KMS-11 (cell line): ENCODE measurements at regions not wholly inside any gene's neighbourhood (a gene's known extent, or its start where the extent isn't known, plus 50 kb on each side); places are given as distances from the start of the nearest gene placed in this dataset.

Experiments
- H2AFZ ChIP-seq: fragments of 200-600 bp; sonication (generic); 2 replicates; pipeline ENCODE4 v1.6.1; 2016; ENCODE audit warnings: antibody characterized with exemption, mixed run types, low read depth
- H3K27ac ChIP-seq: fragments of 200-600 bp; sonication (generic); 2 replicates; pipeline ENCODE4 v1.6.1; 2016; ENCODE audit warnings: mild to moderate bottlenecking, mixed run types
- H3K27me3 ChIP-seq: fragments of 200-600 bp; sonication (generic); 2 replicates; pipeline ENCODE4 v1.6.1; 2017; ENCODE audit warnings: mild to moderate bottlenecking, low read depth, mixed run types, moderate library complexity; ENCODE audit not compliant: insufficient read depth
- H3K36me3 ChIP-seq: fragments of 200-600 bp; sonication (generic); 2 replicates; pipeline ENCODE4 v1.6.1; 2017; ENCODE audit warnings: mild to moderate bottlenecking, mixed run types; ENCODE audit not compliant: insufficient read depth
- H3K4me1 ChIP-seq: fragments of 200-600 bp; sonication (generic); 2 replicates; pipeline ENCODE4 v1.6.1; 2016; ENCODE audit warnings: mild to moderate bottlenecking, low read depth, mixed run types; ENCODE audit not compliant: poor library complexity, severe bottlenecking
- H3K4me2 ChIP-seq: fragments of 200-600 bp; sonication (generic); 2 replicates; pipeline ENCODE4 v1.7.0; 2016; ENCODE audit warnings: mild to moderate bottlenecking, mixed run types
- H3K4me3 ChIP-seq: fragments of 200-600 bp; sonication (generic); IDR thresholded peaks from 2 replicates; pipeline ENCODE4 v1.6.1; 2017; ENCODE audit warnings: low read depth, low read length, mixed read lengths; ENCODE audit not compliant: insufficient read depth
- H3K79me2 ChIP-seq: fragments of 200-600 bp; sonication (generic); 2 replicates; pipeline ENCODE4 v1.6.1; 2016; ENCODE audit warnings: low read depth, mixed run types; ENCODE audit not compliant: insufficient read depth
- H3K9ac ChIP-seq: fragments of 200-600 bp; sonication (generic); 2 replicates; pipeline ENCODE4 v1.6.1; 2016; ENCODE audit warnings: mild to moderate bottlenecking, mixed run types
- H4K20me1 ChIP-seq: fragments of 200-600 bp; sonication (generic); 2 replicates; pipeline ENCODE4 v1.6.1; 2016; ENCODE audit warnings: mild to moderate bottlenecking, mixed run types; ENCODE audit not compliant: insufficient read depth
- TF ChIP-seq, protein P1 (sequence below): fragments of 200-600 bp; sonication (generic); conservative IDR thresholded peaks from 2 replicates; pipeline ENCODE4 v1.6.1; 2017; ENCODE audit warnings: low read depth, mild to moderate bottlenecking, antibody characterized with exemption, low read length, moderate library complexity, mixed read lengths

GRCh38 chr5:156103155-156103885, 223.6 kb upstream of the SGCD start:
- H2AFZ ChIP-seq, result no peak overlapping the region
- no peaks in the 10 kb centered on the region for H3K4me1 ChIP-seq
- H3K4me3 ChIP-seq, result no peak overlapping the region
- H3K9ac ChIP-seq, result no peak overlapping the region
- H3K4me2 ChIP-seq, result no peak overlapping the region
- no peaks in the 10 kb centered on the region for H3K79me2 ChIP-seq
- H3K36me3 ChIP-seq, result no peaks in the 10 kb centered on the region
- H3K27me3 ChIP-seq, result no peaks in the 10 kb centered on the region
- TF ChIP-seq, protein P1, sequence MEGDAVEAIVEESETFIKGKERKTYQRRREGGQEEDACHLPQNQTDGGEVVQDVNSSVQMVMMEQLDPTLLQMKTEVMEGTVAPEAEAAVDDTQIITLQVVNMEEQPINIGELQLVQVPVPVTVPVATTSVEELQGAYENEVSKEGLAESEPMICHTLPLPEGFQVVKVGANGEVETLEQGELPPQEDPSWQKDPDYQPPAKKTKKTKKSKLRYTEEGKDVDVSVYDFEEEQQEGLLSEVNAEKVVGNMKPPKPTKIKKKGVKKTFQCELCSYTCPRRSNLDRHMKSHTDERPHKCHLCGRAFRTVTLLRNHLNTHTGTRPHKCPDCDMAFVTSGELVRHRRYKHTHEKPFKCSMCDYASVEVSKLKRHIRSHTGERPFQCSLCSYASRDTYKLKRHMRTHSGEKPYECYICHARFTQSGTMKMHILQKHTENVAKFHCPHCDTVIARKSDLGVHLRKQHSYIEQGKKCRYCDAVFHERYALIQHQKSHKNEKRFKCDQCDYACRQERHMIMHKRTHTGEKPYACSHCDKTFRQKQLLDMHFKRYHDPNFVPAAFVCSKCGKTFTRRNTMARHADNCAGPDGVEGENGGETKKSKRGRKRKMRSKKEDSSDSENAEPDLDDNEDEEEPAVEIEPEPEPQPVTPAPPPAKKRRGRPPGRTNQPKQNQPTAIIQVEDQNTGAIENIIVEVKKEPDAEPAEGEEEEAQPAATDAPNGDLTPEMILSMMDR, result no peak
- no peaks in the 10 kb centered on the region for H4K20me1 ChIP-seq
- H3K27ac ChIP-seq, result no peak overlapping the region

DNA sequence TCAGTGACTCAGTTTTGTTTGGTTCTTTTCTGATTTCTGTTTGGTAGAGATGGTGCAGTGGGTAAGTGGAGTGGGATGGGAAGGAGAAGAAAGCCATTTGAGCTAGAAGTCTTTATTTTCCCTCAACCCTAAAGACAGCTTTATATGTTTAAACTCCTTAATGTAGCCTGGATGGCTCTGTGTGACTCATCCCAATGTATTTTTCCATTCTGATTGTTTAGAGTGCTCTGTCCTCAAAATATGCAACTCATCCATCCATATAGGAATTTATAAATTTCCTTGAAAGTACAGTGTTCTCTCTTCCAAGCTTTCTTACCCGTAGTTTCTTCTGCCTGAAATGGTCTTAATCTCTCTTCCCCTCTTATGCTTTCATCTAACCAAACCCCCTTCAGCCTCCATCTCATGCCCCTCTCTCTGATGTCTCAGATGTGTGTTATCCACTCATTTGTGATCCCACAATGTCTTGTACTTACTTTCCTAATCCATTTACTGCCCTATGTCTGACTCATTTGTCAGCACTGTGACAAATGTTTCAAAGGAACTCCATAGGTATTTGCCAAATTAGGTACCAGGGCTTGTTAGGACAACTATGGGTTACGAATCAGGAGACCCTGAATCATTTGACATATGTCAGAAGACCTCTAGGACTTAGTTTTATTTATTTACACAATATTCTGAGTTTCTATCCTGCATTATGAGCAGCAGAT, 217.5 kb upstream of the SGCD start:
- no peaks in the 10 kb centered on the region for H4K20me1 ChIP-seq
- H3K9ac ChIP-seq, result no peak overlapping the region
- H3K36me3 ChIP-seq, result no peaks in the 10 kb centered on the region
- H3K4me3 ChIP-seq, result no peak overlapping the region
- no peaks in the 10 kb centered on the region for H3K79me2 ChIP-seq
- no peaks in the 10 kb centered on the region for H3K27me3 ChIP-seq
- no peak overlapping the region for H3K27ac ChIP-seq
- no peaks in the 10 kb centered on the region for H3K4me1 ChIP-seq
- TF ChIP-seq, protein P1, result no peak
- no peak overlapping the region for H2AFZ ChIP-seq
- H3K4me2 ChIP-seq, result no peak overlapping the region

DNA sequence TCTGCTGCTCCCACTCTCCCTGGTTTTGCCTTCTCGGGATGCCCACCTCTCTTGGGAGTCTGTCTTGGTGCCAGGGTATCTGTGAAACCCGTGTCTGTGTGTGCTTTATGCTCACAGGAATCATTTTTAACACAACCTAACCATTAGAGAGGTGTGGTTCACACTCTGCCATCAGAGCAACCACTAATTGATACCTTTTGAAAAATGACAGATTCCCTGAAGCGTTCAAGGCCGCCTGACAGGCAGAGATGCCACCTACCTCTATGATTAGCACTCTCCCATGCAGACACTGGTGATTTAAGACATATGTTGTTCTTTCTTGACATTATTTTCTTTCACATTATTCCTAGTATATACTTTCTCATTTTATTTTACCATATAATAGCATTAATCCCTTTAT, 207.3 kb upstream of the SGCD start:
- H2AFZ ChIP-seq, result no peak overlapping the region
- H4K20me1 ChIP-seq, result no peaks in the 10 kb centered on the region
- no peak overlapping the region for H3K9ac ChIP-seq
- H3K36me3 ChIP-seq, result no peaks in the 10 kb centered on the region
- no peak overlapping the region for H3K4me2 ChIP-seq
- TF ChIP-seq, protein P1, result no peak
- H3K27me3 ChIP-seq, result no peaks in the 10 kb centered on the region
- no peaks in the 10 kb centered on the region for H3K4me1 ChIP-seq
- no peaks in the 10 kb centered on the region for H3K79me2 ChIP-seq
- no peak overlapping the region for H3K4me3 ChIP-seq
- H3K27ac ChIP-seq, result no peak overlapping the region

DNA sequence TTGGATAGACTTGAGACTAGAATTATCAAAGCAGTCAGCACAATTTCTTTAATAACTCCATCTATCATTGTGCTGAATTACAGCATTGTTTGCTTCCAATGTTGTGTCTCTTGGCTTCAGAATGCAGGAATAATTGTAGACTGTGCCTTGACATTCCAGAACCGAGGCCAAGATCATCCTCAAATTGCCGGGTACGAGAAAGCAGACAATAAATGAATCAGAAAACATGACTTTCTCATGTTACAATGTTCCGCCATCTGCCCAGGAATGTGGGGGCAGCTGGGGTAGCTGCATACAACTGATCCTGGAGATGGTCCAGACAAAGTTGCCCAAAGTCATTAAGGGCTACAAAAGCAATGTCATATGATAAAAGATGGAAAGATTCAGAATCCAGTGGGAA, 206.2 kb upstream of the SGCD start:
- H3K4me2 ChIP-seq, result no peak overlapping the region
- H3K27ac ChIP-seq, result no peak overlapping the region
- TF ChIP-seq, protein P1, result no peak
- no peak overlapping the region for H2AFZ ChIP-seq
- H3K4me3 ChIP-seq, result no peak overlapping the region
- no peak overlapping the region for H3K9ac ChIP-seq
- no peaks in the 10 kb centered on the region for H3K27me3 ChIP-seq
- H4K20me1 ChIP-seq, result no peaks in the 10 kb centered on the region
- no peaks in the 10 kb centered on the region for H3K36me3 ChIP-seq
- no peaks in the 10 kb centered on the region for H3K79me2 ChIP-seq
- no peaks in the 10 kb centered on the region for H3K4me1 ChIP-seq
